NCI-H146 treated with DMSO at 0.1 percent for 48 hours (cell line): ENCODE measurements at regions not wholly inside any gene's neighbourhood (a gene's known extent, or its start where the extent isn't known, plus 50 kb on each side); places are given as distances from the start of the nearest gene placed in this dataset.

Source experiments
- DNase-seq: peaks from one replicate; lab custom pipeline; 2025; ENCODE audit not compliant: unreplicated experiment; lab: John Stamatoyannopoulos, UW

- no peak for DNase-seq
These were observed 112.8 kb downstream of the SAMD5 start for GRCh38 chr6:147621263-147621662.

GRCh38 chr6:147621961-147622360, 113.5 kb downstream of the SAMD5 start:
- no peak for DNase-seq

DNA sequence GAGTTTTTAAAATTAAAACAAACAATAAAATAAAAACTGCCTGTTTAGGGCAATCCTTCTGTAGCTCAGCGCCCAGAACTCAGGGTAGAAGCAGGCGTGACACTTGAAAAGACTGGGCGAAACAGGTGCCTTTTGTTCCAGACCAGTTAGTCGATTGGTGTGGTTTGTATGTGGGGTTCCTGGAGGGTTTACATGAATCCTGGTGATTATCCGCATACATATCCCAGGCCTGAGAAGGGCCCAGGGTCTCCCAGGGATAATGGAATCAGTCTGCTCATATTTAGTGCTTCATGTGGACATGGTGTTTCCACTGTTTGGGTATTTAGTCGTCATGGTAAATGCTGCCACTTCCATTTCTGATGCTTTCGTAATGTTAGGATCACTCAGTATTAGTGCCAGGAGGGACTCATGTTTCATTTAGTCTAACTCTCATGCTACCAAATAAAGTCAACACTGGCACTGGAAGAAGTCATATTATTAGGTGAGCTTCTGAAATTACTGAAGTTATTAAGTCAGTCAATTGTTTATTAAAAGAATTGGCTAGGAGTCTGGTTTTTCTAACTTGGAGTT, 116.5 kb downstream of the SAMD5 start:
- no peak for DNase-seq

DNA sequence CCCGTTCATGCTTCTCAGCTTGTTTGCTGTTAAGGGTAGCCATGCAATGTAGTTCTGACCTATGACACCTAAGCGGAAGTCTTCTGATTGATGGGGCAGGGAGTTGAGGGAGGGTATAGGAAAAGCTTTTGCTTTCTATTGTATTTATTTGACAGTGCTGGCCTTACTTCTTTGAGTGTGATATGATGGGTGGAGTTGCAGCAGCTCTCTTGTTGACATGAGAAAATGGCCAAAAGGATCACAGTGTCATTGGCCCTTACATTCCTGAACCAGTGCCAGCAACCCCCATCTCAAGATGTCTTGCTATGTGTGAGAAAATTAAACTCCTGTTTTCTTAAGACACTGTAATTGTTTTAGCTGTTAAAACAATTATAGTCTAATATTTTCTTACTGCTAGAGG, 117.5 kb downstream of the SAMD5 start:
- no peak for DNase-seq

GRCh38 chr6:147627411-147627810, 118.9 kb downstream of the SAMD5 start:
- DNase-seq: no peak

DNA sequence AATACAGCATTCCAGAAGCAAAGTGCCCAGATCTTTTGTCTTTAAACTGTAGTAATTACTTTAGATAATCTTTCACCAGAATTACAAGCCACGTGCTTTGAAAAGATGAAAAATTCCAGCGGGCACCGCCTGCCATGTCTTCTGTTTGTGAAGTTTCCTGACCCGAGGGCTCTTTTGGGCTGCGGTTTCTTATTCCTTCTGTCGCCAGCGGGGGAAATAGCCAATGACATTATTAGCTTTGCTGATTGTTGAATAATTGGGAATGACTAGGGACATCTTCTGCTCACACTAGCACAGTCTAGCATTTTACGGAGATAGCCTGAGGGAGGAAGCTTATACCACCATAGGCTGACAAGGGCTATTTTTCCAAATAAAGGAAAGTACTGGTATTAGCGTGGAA, 124.7 kb downstream of the SAMD5 start:
- no peak for DNase-seq

DNA sequence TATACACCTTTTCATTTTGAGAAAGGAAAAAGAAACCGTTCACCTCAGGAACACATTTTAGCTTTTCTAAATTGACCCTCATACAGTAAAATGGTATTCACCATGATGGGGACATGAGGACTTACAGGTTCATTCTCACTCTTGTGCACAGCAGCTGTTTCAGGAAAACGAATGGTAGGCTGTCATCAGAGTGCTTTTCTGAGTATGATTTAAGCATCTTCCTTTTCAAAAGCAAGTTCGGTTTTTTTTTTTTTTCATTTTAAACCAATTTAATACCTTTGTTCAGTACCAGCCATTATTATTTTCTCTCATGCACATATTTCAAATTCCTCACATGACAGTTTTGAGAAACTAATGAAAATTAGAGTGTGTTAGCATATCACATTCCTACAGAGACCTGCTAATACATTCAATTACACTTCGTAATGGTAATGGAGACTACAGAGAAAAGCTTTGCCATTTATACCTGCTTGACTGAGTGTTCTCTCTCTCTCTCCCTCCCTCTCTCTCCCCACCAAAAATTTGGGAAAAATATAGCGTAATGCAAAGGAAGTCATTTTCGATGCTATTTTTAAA, 129.2 kb downstream of the SAMD5 start:
- DNase-seq: no peak

GRCh38 chr6:147639279-147639678, 130.8 kb downstream of the SAMD5 start:
- DNase-seq: no peak

DNA sequence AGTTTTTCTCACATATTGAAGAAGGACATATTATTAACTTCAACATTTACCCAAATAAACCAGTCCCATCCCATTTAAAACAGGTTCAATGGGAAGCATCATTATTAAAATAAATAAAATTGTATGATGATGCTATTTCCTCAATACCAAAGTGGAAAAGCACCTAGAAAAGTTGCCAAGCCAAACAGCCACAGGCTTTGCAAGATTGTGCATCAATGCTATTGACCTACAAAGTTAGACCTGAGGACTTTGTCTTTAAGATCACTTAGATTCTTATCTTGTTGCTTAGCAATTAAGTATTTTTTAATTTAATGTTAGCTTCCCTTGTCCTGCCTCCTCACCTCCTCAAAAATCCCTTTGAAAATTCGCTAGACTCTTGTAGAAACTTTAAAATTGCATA, 132.1 kb downstream of the SAMD5 start:
- DNase-seq: no peak

GRCh38 chr6:147641511-147641910, 133.0 kb downstream of the SAMD5 start:
- no peak for DNase-seq

GRCh38 chr6:147642458-147642857, 134.0 kb downstream of the SAMD5 start:
- DNase-seq: no peak

GRCh38 chr6:147643341-147644200, 135.1 kb downstream of the SAMD5 start:
- DNase-seq: no peak

GRCh38 chr6:147648916-147649315, 140.4 kb downstream of the SAMD5 start:
- DNase-seq: no peak

DNA sequence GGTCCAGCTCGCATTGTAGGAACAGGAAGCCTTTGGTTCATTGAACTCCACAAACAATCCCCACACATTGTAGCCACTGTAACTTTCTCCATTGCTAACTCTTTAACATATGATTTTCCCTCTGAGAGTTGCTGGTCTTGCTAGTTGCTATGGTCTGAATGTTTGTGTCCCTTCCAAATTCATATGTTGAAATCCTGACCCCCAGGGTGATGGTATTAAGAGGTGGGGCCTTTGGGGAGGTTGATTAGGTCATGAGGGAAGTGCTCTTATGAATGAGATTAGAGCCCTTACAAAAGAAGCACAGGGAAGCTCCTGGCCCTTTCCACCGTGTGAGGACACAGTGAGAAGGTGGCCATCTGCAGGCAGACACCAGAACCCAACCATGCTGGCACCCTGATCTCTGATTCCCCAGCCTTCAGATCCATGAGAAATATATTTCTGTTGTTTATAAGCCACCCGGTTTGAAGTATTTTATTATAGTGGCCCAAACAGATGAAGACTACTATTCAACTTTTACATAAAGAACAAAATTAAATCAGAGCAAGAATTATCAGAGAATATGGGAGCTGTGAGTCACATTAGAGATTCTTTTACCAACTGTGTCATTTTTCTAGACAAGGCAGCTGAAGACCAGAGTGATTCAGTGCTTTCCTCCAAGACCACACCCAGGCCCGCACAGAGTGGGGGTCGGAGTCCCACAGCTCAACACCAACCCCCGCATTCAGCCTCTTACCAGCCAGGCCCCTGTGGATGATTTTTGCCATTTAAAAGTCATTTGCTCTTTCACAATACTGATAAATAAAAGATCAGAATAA, 143.0 kb downstream of the SAMD5 start:
- DNase-seq: peak; percentile 72

- DNase-seq: no peak
These were observed 145.1 kb downstream of the SAMD5 start for GRCh38 chr6:147653631-147654030.

DNA sequence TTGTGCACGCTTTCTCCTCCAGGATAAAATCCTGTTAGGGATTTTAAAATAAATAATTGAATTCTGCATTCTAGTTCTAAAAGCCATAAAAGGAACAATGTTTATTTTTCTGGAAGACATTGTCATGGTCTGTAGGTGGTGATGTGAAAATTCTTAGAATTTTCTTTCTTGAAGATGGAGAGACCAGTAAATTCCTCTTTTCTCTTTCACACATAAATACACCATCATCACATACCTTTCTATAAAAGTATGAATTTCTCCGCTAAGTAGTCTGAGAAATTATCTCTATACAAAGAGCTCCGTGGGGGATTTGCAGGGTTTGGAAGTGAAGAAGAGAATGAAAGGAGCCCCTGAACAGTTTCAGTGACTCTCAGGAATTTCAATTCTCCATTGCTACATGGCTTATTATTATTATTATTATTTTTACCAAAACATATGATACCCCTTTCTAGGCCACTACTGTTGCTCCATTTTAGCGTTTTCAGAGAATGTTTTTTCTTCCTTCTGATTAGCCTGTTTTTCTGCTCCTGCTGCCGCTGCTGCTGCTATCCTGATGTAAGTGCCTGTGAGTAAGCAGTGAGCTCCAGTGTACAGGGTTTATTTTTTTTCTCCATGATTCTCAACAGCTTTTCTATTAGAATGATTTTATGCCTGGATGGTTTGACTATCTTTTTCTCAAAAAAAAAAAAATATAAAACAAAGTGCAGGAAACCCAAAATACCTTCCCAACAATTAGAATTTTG, 145.8 kb downstream of the SAMD5 start:
- DNase-seq: no peak

DNA sequence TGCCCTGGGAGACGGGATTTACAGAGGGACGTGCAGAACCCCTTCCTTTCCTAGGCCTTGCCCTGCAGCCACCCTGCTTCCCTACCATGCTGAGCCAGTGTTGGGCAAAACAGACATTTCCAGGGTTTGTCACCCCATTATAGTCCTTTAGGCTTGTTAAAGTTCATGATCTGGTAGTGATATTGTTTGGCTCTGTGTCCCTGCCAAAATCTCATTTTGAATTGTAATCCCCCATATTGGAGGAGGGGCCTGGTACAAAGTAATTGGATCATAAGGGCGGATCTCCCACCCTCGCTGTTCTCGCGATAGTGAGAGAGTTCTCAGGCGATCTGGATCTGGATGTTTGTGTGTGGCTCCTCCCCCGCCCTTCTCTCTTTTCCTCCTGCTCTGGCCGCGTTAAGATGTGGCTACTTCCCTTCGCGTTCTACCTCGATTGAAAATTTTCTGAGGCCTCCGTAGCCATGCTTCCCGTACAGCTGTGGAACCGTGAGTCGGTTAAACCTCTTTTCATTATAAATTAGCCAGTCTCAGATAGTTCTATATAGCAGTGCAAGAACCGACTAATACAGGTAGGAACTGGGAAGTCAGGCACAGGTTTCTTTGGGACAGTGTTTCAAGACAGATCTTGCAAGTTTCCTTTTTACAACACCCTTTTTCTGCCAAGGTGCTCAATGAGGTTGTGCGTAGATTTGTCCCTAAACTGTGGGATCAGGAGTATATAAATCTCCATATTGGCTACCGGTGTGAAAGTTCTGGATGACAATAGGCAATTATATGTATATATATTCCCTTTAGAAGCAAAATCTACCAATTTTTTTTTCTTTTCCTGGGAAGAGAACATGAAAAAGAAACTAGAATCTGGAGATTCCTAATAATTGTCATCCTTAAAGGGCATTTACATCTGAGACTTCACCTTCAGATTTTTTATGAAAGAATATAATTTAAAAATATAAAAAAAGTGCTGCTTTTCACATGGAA, 152.1 kb downstream of the SAMD5 start:
- DNase-seq: no peak

GRCh38 chr6:147662646-147663045, 154.2 kb downstream of the SAMD5 start:
- DNase-seq: no peak

- peak; percentile 63 for DNase-seq
These were observed 155.6 kb downstream of the SAMD5 start for GRCh38 chr6:147664092-147664491.

DNA sequence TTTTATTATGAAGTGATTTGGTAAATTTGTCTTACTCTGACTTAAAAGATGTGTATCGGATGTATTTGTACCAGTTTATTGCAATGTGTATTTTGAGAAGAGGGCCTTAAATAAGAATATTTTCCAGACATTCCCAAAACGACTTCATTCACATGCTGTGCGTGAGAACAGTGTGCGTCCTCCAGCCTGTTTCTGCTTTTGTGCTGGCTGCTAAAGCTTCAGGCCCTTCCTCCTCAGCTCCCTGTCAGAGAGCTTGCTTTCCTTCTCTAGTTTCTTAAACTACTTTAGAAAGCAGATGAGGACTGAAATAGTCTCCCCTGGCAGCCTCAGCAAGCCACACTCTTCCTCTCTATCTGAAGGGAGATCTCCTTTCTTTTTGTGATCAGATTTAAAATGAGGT, 157.8 kb downstream of the SAMD5 start:
- DNase-seq: no peak
